Neuronal stem cell (in vitro differentiated cells): ENCODE measurements at regions not wholly inside any gene's neighbourhood (a gene's known extent, or its start where the extent isn't known, plus 50 kb on each side); places are given as distances from the start of the nearest gene placed in this dataset.

Experiments
- DNase-seq: peaks from one replicate; pipeline ENCODE4 v3.0.0-alpha.2; 2013; ENCODE audit warnings: low spot score
- H2AFZ ChIP-seq: one replicate; pipeline ENCODE4 v1.6.1; 2013; ENCODE audit warnings: mild to moderate bottlenecking, low read length, inconsistent platforms
- H2AK5ac ChIP-seq: 2 replicates; pipeline ENCODE4 v1.6.1; 2013; ENCODE audit warnings: low read depth, mild to moderate bottlenecking, inconsistent platforms, low read length, moderate library complexity, mixed read lengths
- H2BK120ac ChIP-seq: 2 replicates; pipeline ENCODE4 v1.6.1; 2013; ENCODE audit warnings: low read depth, mild to moderate bottlenecking, inconsistent platforms, low read length, moderate library complexity, mixed read lengths
- H2BK12ac ChIP-seq: one replicate; pipeline ENCODE4 v1.6.1; 2013; ENCODE audit warnings: low read length, inconsistent platforms
- H2BK15ac ChIP-seq: 2 replicates; pipeline ENCODE4 v1.6.1; 2013; ENCODE audit warnings: mild to moderate bottlenecking, low read length, inconsistent platforms, mixed read lengths
- H2BK5ac ChIP-seq: one replicate; pipeline ENCODE4 v1.6.1; 2013; ENCODE audit warnings: inconsistent platforms, mild to moderate bottlenecking, low read length, moderate library complexity
- H3K14ac ChIP-seq: one replicate; pipeline ENCODE4 v1.6.1; 2013; ENCODE audit warnings: low read length, inconsistent platforms
- H3K18ac ChIP-seq: 2 replicates; pipeline ENCODE4 v1.6.1; 2013; ENCODE audit warnings: low read length, inconsistent platforms
- H3K23ac ChIP-seq: 2 replicates; pipeline ENCODE4 v1.6.1; 2013; ENCODE audit warnings: low read depth, mild to moderate bottlenecking, mixed read lengths, low read length, inconsistent platforms; ENCODE audit not compliant: poor library complexity
- H3K27ac ChIP-seq: replicated peaks from 3 replicates; pipeline ENCODE4 v1.5.1; 2013; ENCODE audit warnings: low read length, inconsistent platforms
- H3K27me3 ChIP-seq, 3 experiments: 2 replicates each; pipeline ENCODE4 v1.6.1; 2013; ENCODE audit warnings: low read length in 3 of 3, mild to moderate bottlenecking in 2 of 3, inconsistent platforms in 1 of 3, low read depth in 1 of 3, mixed read lengths in 1 of 3, moderate library complexity in 1 of 3; ENCODE audit not compliant: control insufficient read depth in 3 of 3, insufficient read depth in 3 of 3
- H3K36me3 ChIP-seq, 2 donors: replicated peaks in 1 of 2; 2 replicates each; pipeline ENCODE4 v1.6.1; 2013; ENCODE audit warnings: low read length in 2 of 2; ENCODE audit not compliant: control insufficient read depth in 2 of 2, insufficient read depth in 2 of 2
- H3K4ac ChIP-seq: 2 replicates; pipeline ENCODE4 v1.6.1; 2013; ENCODE audit warnings: inconsistent platforms, mild to moderate bottlenecking, low read length, moderate library complexity
- H3K4me1 ChIP-seq, 2 donors: 1 replicate in 1 of 2; 2 replicates in 1 of 2; pipeline ENCODE4 v1.6.1; 2013; ENCODE audit warnings: low read length in 2 of 2, low read depth in 1 of 2; ENCODE audit not compliant: control insufficient read depth in 2 of 2, insufficient read depth in 1 of 2
- H3K4me2 ChIP-seq: one replicate; pipeline ENCODE4 v1.6.1; 2013; ENCODE audit warnings: mild to moderate bottlenecking, low read length, inconsistent platforms; ENCODE audit not compliant: insufficient read depth, poor library complexity, severe bottlenecking
- H3K4me3 ChIP-seq, 2 donors: 2 replicates each; pipeline ENCODE4 v1.5.1; 2013; ENCODE audit warnings: low read length in 2 of 2, mild to moderate bottlenecking in 2 of 2, inconsistent platforms in 1 of 2, moderate library complexity in 1 of 2
- H3K79me1 ChIP-seq: one replicate; pipeline ENCODE4 v1.6.1; 2013; ENCODE audit warnings: low read depth, mild to moderate bottlenecking, inconsistent platforms, low read length, moderate library complexity
- H3K9ac ChIP-seq: one replicate; pipeline ENCODE4 v1.6.1; 2013; ENCODE audit warnings: mild to moderate bottlenecking, low read depth, low read length, inconsistent platforms; ENCODE audit not compliant: poor library complexity
- H3K9me3 ChIP-seq, 2 donors: replicated peaks in 1 of 2; 2 replicates each; pipeline versions ENCODE3 to v1.6.1; 2013; ENCODE audit warnings: low read length in 2 of 2, mild to moderate bottlenecking in 2 of 2, inconsistent platforms in 1 of 2, low read depth in 1 of 2, mixed read lengths in 1 of 2, moderate library complexity in 1 of 2; ENCODE audit not compliant: control insufficient read depth in 2 of 2, insufficient read depth in 1 of 2
- H4K8ac ChIP-seq: one replicate; pipeline ENCODE4 v1.6.1; 2013; ENCODE audit warnings: low read depth, mild to moderate bottlenecking, inconsistent platforms, low read length, moderate library complexity
- H4K91ac ChIP-seq: one replicate; pipeline ENCODE4 v1.6.1; 2013; ENCODE audit warnings: low read length, low read depth, mild to moderate bottlenecking, inconsistent platforms; ENCODE audit not compliant: poor library complexity
- WGBS, 2 donors: extraction: QIAGEN DNeasy Blood & Tissue Kit; methylation state at CpG; one replicate each; pipeline ENCODE4 v1.1.7; 2013; ENCODE audit warnings: missing lambda C conversion rate in 2 of 2, mixed read lengths in 1 of 2; ENCODE audit not compliant: insufficient read length in 2 of 2, insufficient replicate concordance in 1 of 2; ENCODE audit errors: extremely low coverage in 2 of 2; 5-methylcytosine and 5-hydroxymethylcytosine counted together

DNA sequence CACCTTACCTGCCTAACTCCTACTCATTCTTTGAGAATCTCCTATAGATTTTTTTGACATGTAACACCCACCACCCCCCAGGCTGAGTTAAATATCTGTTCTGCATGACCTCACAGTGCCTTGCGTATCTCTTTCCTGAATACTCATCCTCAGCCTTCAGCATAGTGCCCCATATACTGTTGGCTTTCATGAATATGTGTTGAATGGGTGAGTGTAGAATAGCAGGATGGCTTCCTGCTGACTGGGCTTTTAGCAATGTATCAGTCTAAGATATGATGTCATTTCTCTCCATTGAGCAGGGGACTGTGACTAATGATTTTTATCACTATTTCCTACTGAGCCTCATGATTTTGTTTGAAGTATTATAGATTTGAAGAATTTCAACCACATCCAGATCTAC is 361.6 kb upstream of the MARCKS start:
- WGBS, 2 donors = no CpG with 5 or more reads among the region's 1 CpG
- H4K8ac ChIP-seq = no peak overlapping the region
- H3K79me1 ChIP-seq = no peaks in the 10 kb centered on the region
- no peak overlapping the region for H3K4ac ChIP-seq
- no peak overlapping the region for H3K23ac ChIP-seq
- no peak overlapping the region for H3K4me2 ChIP-seq
- H3K18ac ChIP-seq = no peak overlapping the region
- peaks cover 3 to 4% of the 10 kb centered on the region in 2 donors for H3K4me1 ChIP-seq
- no peak overlapping the region for H2BK5ac ChIP-seq
- H3K36me3 ChIP-seq = no peaks in the 10 kb centered on the region
- no peak overlapping the region for H3K9ac ChIP-seq
- H2AFZ ChIP-seq = no peak overlapping the region
- H3K4me3 ChIP-seq = no peak overlapping the region
- H2AK5ac ChIP-seq = no peak overlapping the region
- H2BK15ac ChIP-seq = no peak overlapping the region
- H2BK12ac ChIP-seq = no peak overlapping the region
- no peak overlapping the region for H4K91ac ChIP-seq
- H3K27ac ChIP-seq = no peak overlapping the region
- no peak for DNase-seq
- H2BK120ac ChIP-seq = no peak overlapping the region
- no peaks in the 10 kb centered on the region for H3K27me3 ChIP-seq
- H3K14ac ChIP-seq = no peak overlapping the region
- peaks cover 0 to 2% of the 10 kb centered on the region in 2 donors for H3K9me3 ChIP-seq

DNA sequence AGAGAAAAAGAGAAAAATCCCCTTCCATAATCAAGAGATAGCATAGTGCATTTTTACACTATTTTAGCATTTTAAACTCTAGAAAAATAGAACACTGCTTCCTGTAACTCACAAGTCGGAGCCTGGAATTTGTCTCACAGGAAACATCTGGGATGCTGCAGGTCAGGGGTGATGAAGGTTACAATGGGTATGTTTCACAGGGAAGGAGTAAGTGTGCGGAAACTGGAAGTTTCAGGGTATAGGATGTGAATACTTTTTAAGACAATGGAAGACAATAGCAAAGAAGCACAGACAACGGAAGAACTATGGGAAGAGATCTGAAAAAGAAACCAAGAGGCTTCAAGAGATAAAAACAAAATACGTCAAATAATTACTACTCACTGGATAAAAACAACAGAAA is 361.0 kb upstream of the MARCKS start:
- H3K27me3 ChIP-seq = no peaks in the 10 kb centered on the region
- H2AFZ ChIP-seq = peak overlapping the region; percentile 12
- no peak overlapping the region for H3K27ac ChIP-seq
- H2BK120ac ChIP-seq = no peak overlapping the region
- no peak overlapping the region for H3K14ac ChIP-seq
- WGBS, 2 donors = no CpG with 5 or more reads among the region's 4 CpGs
- H3K4ac ChIP-seq = no peak overlapping the region
- no peaks in the 10 kb centered on the region for H3K36me3 ChIP-seq
- H3K23ac ChIP-seq = no peak overlapping the region
- H2BK5ac ChIP-seq = no peak overlapping the region
- no peak overlapping the region for H4K8ac ChIP-seq
- DNase-seq = no peak
- no peak overlapping the region for H4K91ac ChIP-seq
- no peak overlapping the region for H2BK15ac ChIP-seq
- H2AK5ac ChIP-seq = no peak overlapping the region
- H3K4me1 ChIP-seq = peaks cover 3 to 4% of the 10 kb centered on the region in 2 donors
- H3K79me1 ChIP-seq = no peaks in the 10 kb centered on the region
- no peak overlapping the region for H3K4me2 ChIP-seq
- H3K4me3 ChIP-seq = peak overlapping the region in 1 of 2 donors; percentile 4
- no peak overlapping the region for H2BK12ac ChIP-seq
- H3K9ac ChIP-seq = no peak overlapping the region
- no peak overlapping the region for H3K18ac ChIP-seq
- H3K9me3 ChIP-seq = peaks cover 0 to 2% of the 10 kb centered on the region in 2 donors

DNA sequence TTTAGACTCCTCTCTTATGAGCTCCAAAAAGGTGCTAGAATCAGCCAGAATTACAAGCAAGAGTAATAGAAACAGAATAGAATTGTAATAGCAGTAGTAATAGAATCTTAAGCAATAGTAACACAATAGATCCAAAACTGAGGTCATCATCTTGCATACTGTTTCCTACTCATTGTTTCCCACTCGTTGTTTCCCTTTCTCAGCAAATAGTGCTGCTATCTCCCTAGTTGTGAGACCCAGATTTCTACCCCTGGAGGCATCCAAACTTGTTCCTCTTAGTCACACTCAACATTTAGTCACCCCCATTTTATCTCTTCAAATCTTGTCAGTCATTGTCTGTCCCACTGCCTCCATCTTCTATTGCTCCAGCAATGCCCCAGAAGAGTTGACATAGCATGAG is 356.9 kb upstream of the MARCKS start:
- no peak overlapping the region for H2AK5ac ChIP-seq
- peaks cover 4% of the 10 kb centered on the region in 2 donors for H3K4me1 ChIP-seq
- H3K27me3 ChIP-seq = no peaks in the 10 kb centered on the region
- H3K14ac ChIP-seq = no peak overlapping the region
- no peak overlapping the region for H2BK15ac ChIP-seq
- H2AFZ ChIP-seq = no peak overlapping the region
- no peaks in the 10 kb centered on the region for H3K79me1 ChIP-seq
- H2BK12ac ChIP-seq = no peak overlapping the region
- no peak overlapping the region for H3K4me2 ChIP-seq
- H4K91ac ChIP-seq = no peak overlapping the region
- no peak overlapping the region for H3K23ac ChIP-seq
- H3K4me3 ChIP-seq = no peak overlapping the region
- H3K9ac ChIP-seq = no peak overlapping the region
- H2BK5ac ChIP-seq = no peak overlapping the region
- no CpG with 5 or more reads among the region's 1 CpG for WGBS, 2 donors
- no peak overlapping the region for H3K18ac ChIP-seq
- no peak overlapping the region for H4K8ac ChIP-seq
- H3K4ac ChIP-seq = no peak overlapping the region
- no peaks in the 10 kb centered on the region for H3K36me3 ChIP-seq
- peaks cover 0 to 2% of the 10 kb centered on the region in 2 donors for H3K9me3 ChIP-seq
- DNase-seq = no peak
- no peak overlapping the region for H3K27ac ChIP-seq
- H2BK120ac ChIP-seq = no peak overlapping the region

DNA sequence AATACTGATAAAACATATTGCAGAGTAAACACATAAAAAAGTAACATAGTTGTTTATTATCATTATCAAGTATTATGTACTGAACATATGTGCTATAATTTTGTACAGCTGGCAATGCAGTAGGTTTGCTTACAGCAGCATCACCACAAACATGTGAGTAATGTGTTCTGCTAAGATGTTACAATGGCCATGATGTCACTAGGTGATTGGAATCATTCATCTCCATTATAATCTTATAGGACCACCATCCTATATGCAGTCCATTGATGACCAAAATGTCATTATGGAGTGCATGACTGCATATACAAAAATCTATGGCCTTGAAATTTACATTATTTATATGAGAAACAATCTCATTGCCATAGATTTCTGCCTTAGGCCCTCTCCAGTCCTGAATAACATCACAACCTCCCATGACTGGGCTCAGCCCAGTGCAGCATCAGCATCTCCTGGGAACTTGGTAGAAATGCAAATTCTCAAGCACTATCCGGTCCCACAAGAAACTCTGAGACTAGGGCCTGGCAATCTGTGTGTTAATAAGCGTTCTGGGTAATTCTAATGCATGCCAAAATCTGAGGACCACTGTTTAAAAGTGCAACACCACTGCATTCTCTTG is 352.0 kb upstream of the MARCKS start:
- Histone ChIP-seq H3K27ac (no peak overlapping the region), H2BK12ac (no peak overlapping the region), H2BK5ac (no peak overlapping the region), H3K23ac (no peak overlapping the region), H3K79me1 (no peaks in the 10 kb centered on the region), H3K9me3 (no peaks in the 10 kb centered on the region), H4K8ac (no peak overlapping the region), H3K4ac (no peak overlapping the region), H2BK15ac (no peak overlapping the region), H3K9ac (no peak overlapping the region), H3K14ac (no peak overlapping the region), H3K4me3 (no peak overlapping the region), H2AFZ (no peak overlapping the region), H3K36me3 (no peaks in the 10 kb centered on the region), H3K4me1 (peaks cover 0 to 1% of the 10 kb centered on the region in 2 donors), H3K4me2 (no peak overlapping the region), H2AK5ac (no peak overlapping the region), H2BK120ac (no peak overlapping the region), H3K27me3 (no peaks in the 10 kb centered on the region), H4K91ac (no peak overlapping the region), H3K18ac (no peak overlapping the region)
- DNase-seq = no peak
- no CpG with 5 or more reads among the region's 2 CpGs for WGBS, 2 donors
